Islet precursor cell (in vitro differentiated cells): ENCODE measurements at regions not wholly inside any gene's neighbourhood (a gene's known extent, or its start where the extent isn't known, plus 50 kb on each side); places are given as distances from the start of the nearest gene placed in this dataset.

ENCODE experiments used
- DNase-seq: peaks from one replicate; pipeline ENCODE4 v3.0.0-alpha.2; 2018

- DNase-seq = no peak
These were observed 89.9 kb upstream of the RORA start for GRCh38 chr15:61318802-61319525.

- DNase-seq = no peak
These were observed 89.2 kb upstream of the RORA start for GRCh38 chr15:61318301-61318700.

- no peak for DNase-seq
These were observed 86.4 kb upstream of the RORA start for GRCh38 chr15:61315471-61315870.

- DNase-seq = no peak
These were observed 85.3 kb upstream of the RORA start for GRCh38 chr15:61314427-61314826.

- DNase-seq = no peak
These were observed 80.5 kb upstream of the RORA start for GRCh38 chr15:61309617-61310016.

- DNase-seq = no peak
These were observed 80.0 kb upstream of the RORA start for GRCh38 chr15:61309031-61309511.

GRCh38 chr15:61308437-61308836 lies 79.3 kb upstream of the RORA start:
- DNase-seq = no peak

- DNase-seq = no peak
These were observed 78.4 kb upstream of the RORA start for GRCh38 chr15:61307474-61307873.

GRCh38 chr15:61301701-61302100 lies 72.6 kb upstream of the RORA start:
- no peak for DNase-seq

GRCh38 chr15:61299075-61299763 lies 70.1 kb upstream of the RORA start:
- DNase-seq = no peak

- DNase-seq = no peak
These were observed 66.1 kb upstream of the RORA start for GRCh38 chr15:61295239-61295638.

- no peak for DNase-seq
These were observed 53.6 kb upstream of the RORA start for GRCh38 chr15:61282661-61283060.

GRCh38 chr15:61281328-61281727 lies 52.2 kb upstream of the RORA start:
- no peak for DNase-seq
